MM.1S (cell line): ENCODE measurements at regions not wholly inside any gene's neighbourhood (a gene's known extent, or its start where the extent isn't known, plus 50 kb on each side); places are given as distances from the start of the nearest gene placed in this dataset.

Source experiments
- DNase-seq: peaks from one replicate; pipeline ENCODE4 v3.0.0-alpha.2; 2015
- H2AFZ ChIP-seq: fragments of 300-600 bp; sonication (generic); 2 replicates; pipeline ENCODE4 v1.6.0; 2016; ENCODE audit warnings: antibody characterized with exemption, low read length
- H3F3A ChIP-seq: fragments of 300-600 bp; sonication (generic); 2 replicates; pipeline ENCODE4 v1.6.1; 2016; ENCODE audit warnings: mild to moderate bottlenecking, antibody characterized with exemption, low read length, moderate library complexity, mixed read lengths; ENCODE audit not compliant: insufficient read depth
- H3K27ac ChIP-seq: fragments of 300-600 bp; sonication (generic); 2 replicates; pipeline ENCODE4 v1.5.1; 2016; ENCODE audit warnings: mild to moderate bottlenecking, low read length
- H3K27me3 ChIP-seq: fragments of 300-600 bp; sonication (generic); replicated peaks from 2 replicates; pipeline ENCODE4 v1.6.0; 2016; ENCODE audit warnings: low read length; ENCODE audit not compliant: insufficient read depth
- H3K36me3 ChIP-seq: fragments of 300-600 bp; sonication (generic); replicated peaks from 2 replicates; pipeline ENCODE4 v1.6.1; 2016; ENCODE audit warnings: mild to moderate bottlenecking, low read length, mixed read lengths; ENCODE audit not compliant: insufficient read depth
- H3K4me1 ChIP-seq: fragments of 300-600 bp; sonication (generic); 2 replicates; pipeline ENCODE4 v1.6.1; 2016; ENCODE audit warnings: low read length, mixed read lengths
- H3K4me2 ChIP-seq: fragments of 300-600 bp; sonication (generic); 2 replicates; pipeline ENCODE4 v1.6.0; 2016; ENCODE audit warnings: low read depth, low read length
- H3K4me3 ChIP-seq: fragments of 300-600 bp; sonication (generic); 2 replicates; pipeline ENCODE4 v1.5.1; 2016; ENCODE audit warnings: low read length, mixed read lengths
- H3K79me2 ChIP-seq: fragments of 300-600 bp; sonication (generic); 2 replicates; pipeline ENCODE4 v1.6.1; 2016; ENCODE audit warnings: mixed run types, low read length, mixed read lengths
- H3K9ac ChIP-seq: fragments of 300-600 bp; sonication (generic); 2 replicates; pipeline ENCODE4 v1.6.1; 2016; ENCODE audit warnings: low read length, mixed read lengths
- H3K9me2 ChIP-seq: fragments of 300-600 bp; sonication (generic); replicated peaks from 2 replicates; pipeline ENCODE4 v1.6.1; 2016; ENCODE audit warnings: mild to moderate bottlenecking, low read length, mixed read lengths; ENCODE audit not compliant: insufficient read depth
- H3K9me3 ChIP-seq: fragments of 300-600 bp; sonication (generic); replicated peaks from 2 replicates; pipeline ENCODE4 v1.6.1; 2016; ENCODE audit warnings: mild to moderate bottlenecking, low read length, mixed read lengths; ENCODE audit not compliant: insufficient read depth
- H4K20me1 ChIP-seq: fragments of 300-600 bp; sonication (generic); 2 replicates; pipeline ENCODE4 v1.6.1; 2016; ENCODE audit warnings: mild to moderate bottlenecking, low read length, moderate library complexity, mixed read lengths; ENCODE audit not compliant: insufficient read depth
- CTCF ChIP-seq: fragments of 300-600 bp; sonication (generic); IDR thresholded peaks from 2 replicates; pipeline ENCODE4 v1.5.1; 2016; ENCODE audit warnings: antibody characterized with exemption, low read length, mixed read lengths
- EZH2 ChIP-seq: fragments of 300-600 bp; sonication (generic); optimal IDR thresholded peaks from 2 replicates; pipeline ENCODE3; 2017; ENCODE audit warnings: low read depth, mild to moderate bottlenecking, antibody characterized with exemption, low read length, mixed read lengths
- EZH2phosphoT487 ChIP-seq: fragments of 300-600 bp; sonication (generic); IDR thresholded peaks from 2 replicates; pipeline ENCODE4 v1.6.1; 2018; ENCODE audit warnings: antibody characterized with exemption, low read length

GRCh38 chr1:30572192-30572591, 151.2 kb downstream of the MATN1 start:
- Histone ChIP-seq H2AFZ (no peak overlapping the region), H3K27ac (no peak overlapping the region), H3K9me2 (no peaks in the 10 kb centered on the region), H3K4me3 (no peak overlapping the region), H3K9ac (no peak overlapping the region), H3K9me3 (no peaks in the 10 kb centered on the region), H3F3A (no peaks in the 10 kb centered on the region), H4K20me1 (no peaks in the 10 kb centered on the region), H3K79me2 (no peaks in the 10 kb centered on the region), H3K27me3 (peaks cover 83% of the 10 kb centered on the region), H3K4me2 (no peak overlapping the region), H3K36me3 (no peaks in the 10 kb centered on the region), H3K4me1 (no peaks in the 10 kb centered on the region)
- DNase-seq, result no peak
- TF ChIP-seq EZH2phosphoT487 (no peak), CTCF (no peak), EZH2 (no peak)

- peaks cover 85% of the 10 kb centered on the region for H3K27me3 ChIP-seq
- no peak overlapping the region for H2AFZ ChIP-seq
- no peak overlapping the region for H3K4me3 ChIP-seq
- H4K20me1 ChIP-seq, result no peaks in the 10 kb centered on the region
- no peak for DNase-seq
- no peaks in the 10 kb centered on the region for H3K36me3 ChIP-seq
- no peak overlapping the region for H3K9ac ChIP-seq
- H3K9me2 ChIP-seq, result no peaks in the 10 kb centered on the region
- no peaks in the 10 kb centered on the region for H3K9me3 ChIP-seq
- H3K4me2 ChIP-seq, result no peak overlapping the region
- H3K4me1 ChIP-seq, result no peaks in the 10 kb centered on the region
- H3K27ac ChIP-seq, result no peak overlapping the region
- H3F3A ChIP-seq, result no peaks in the 10 kb centered on the region
- H3K79me2 ChIP-seq, result no peaks in the 10 kb centered on the region
- TF ChIP-seq EZH2 (no peak), CTCF (no peak), EZH2phosphoT487 (no peak)
Measured at GRCh38 chr1:30571380-30571779, 152.0 kb downstream of the MATN1 start.

GRCh38 chr1:30569384-30569783, 154.0 kb downstream of the MATN1 start:
- no peak overlapping the region for H3K9ac ChIP-seq
- DNase-seq, result no peak
- no peak for TF ChIP-seq CTCF
- TF ChIP-seq EZH2phosphoT487, result no peak
- no peak for TF ChIP-seq EZH2

More at GRCh38 chr1:30569384-30569783, 154.0 kb downstream of the MATN1 start:
- H3K4me1 ChIP-seq, result no peaks in the 10 kb centered on the region
- H3K36me3 ChIP-seq, result no peaks in the 10 kb centered on the region
- H3K27ac ChIP-seq, result no peak overlapping the region
- H3K79me2 ChIP-seq, result no peaks in the 10 kb centered on the region
- no peak overlapping the region for H3K4me2 ChIP-seq
- no peaks in the 10 kb centered on the region for H3K9me3 ChIP-seq
- no peaks in the 10 kb centered on the region for H3F3A ChIP-seq
- H3K27me3 ChIP-seq, result peaks cover 84% of the 10 kb centered on the region
- no peaks in the 10 kb centered on the region for H4K20me1 ChIP-seq
- no peaks in the 10 kb centered on the region for H3K9me2 ChIP-seq
- H2AFZ ChIP-seq, result no peak overlapping the region
- no peak overlapping the region for H3K4me3 ChIP-seq
